ENCODE measurements at regions not wholly inside any gene's neighbourhood (a gene's known extent, or its start where the extent isn't known, plus 50 kb on each side); places are given as distances from the start of the nearest gene placed in this dataset.

- no peak overlapping the region for H3K27ac Mint-ChIP-seq
These were observed 295.1 kb downstream of the SHOX2 start for GRCh38 chr3:157810924-157811718.

More at GRCh38 chr3:157810924-157811718, 295.1 kb downstream of the SHOX2 start:
- no peak overlapping the region for H4K8ac ChIP-seq (replicated peaks; ENCODE audit: insufficient read length, low read depth, low read length)
- no peak overlapping the region for H3T11ph ChIP-seq (ENCODE audit: low read length)
- H3K4ac ChIP-seq (ENCODE audit: low read depth, low read length), result no peak overlapping the region
- no peak overlapping the region for H2BK15ac ChIP-seq (ENCODE audit: low read depth, low read length)
- 100% methylated on average over 1 of the region's 3 CpGs for WGBS (ENCODE audit: extremely low coverage, insufficient read length, low lambda C conversion rate)
- Mint-ChIP-seq H3K9me3 (no peaks in the 10 kb centered on the region), H3K4me3 (no peak overlapping the region), H3K36me3 (ENCODE audit: insufficient read depth in 1 of 3, low read depth in 3 of 3) (no peaks in the 10 kb centered on the region), H3K4me1 (no peaks in the 10 kb centered on the region), H3K27me3 (ENCODE audit: low read depth) (no peaks in the 10 kb centered on the region)
- no peaks in the 10 kb centered on the region for H3K79me2 ChIP-seq (ENCODE audit: insufficient read depth, low read length)
- DNase-seq, result no peak
- H3K9me3 ChIP-seq (ENCODE audit: control insufficient read depth, low read depth, low read length), result no peaks in the 10 kb centered on the region
- H2AFZ ChIP-seq (ENCODE audit: low read length), result no peak overlapping the region
- no peaks in the 10 kb centered on the region for H3K27me3 ChIP-seq (ENCODE audit: insufficient read depth, low read length)
- H4K20me1 ChIP-seq (ENCODE audit: control insufficient read depth, insufficient read depth, insufficient read length), result no peaks in the 10 kb centered on the region
- H3K27ac ChIP-seq (ENCODE audit: insufficient read length, low read depth, low read length), result no peak overlapping the region
- H2BK120ac ChIP-seq (ENCODE audit: low read depth, low read length, poor library complexity, severe bottlenecking), result no peak overlapping the region
- no peaks in the 10 kb centered on the region for H3K23me2 ChIP-seq (ENCODE audit: insufficient read length, low read depth, low read length, poor library complexity, severe bottlenecking)
- no peak overlapping the region for H2AK5ac ChIP-seq (ENCODE audit: insufficient read length, low read length)
- H4K91ac ChIP-seq (ENCODE audit: insufficient read length, low read depth, low read length), result no peak overlapping the region
- no peak overlapping the region for H3K56ac ChIP-seq (ENCODE audit: insufficient read length, low read depth, low read length)
- H3K18ac ChIP-seq (ENCODE audit: insufficient read length, low read depth, low read length), result no peak overlapping the region
- H3K4me1 ChIP-seq (ENCODE audit: insufficient read depth, low read length), result no peaks in the 10 kb centered on the region
- TF ChIP-seq CTCF (conservative IDR thresholded peaks at IDR 0.05), result no peak
- H3K79me1 ChIP-seq (ENCODE audit: insufficient read depth, low read depth, low read length, poor library complexity, severe bottlenecking), result no peaks in the 10 kb centered on the region
- H2BK5ac ChIP-seq (ENCODE audit: insufficient read length, low read length), result no peak overlapping the region
- H3K9ac ChIP-seq (ENCODE audit: extremely low read depth, insufficient read length, low read length), result no peak overlapping the region
- no peak overlapping the region for H4K5ac ChIP-seq (ENCODE audit: insufficient read length, low read depth, low read length)
- H3K14ac ChIP-seq (ENCODE audit: insufficient read depth, low read length), result no peak overlapping the region
- H2BK20ac ChIP-seq (ENCODE audit: low read depth, low read length, poor library complexity, severe bottlenecking), result no peak overlapping the region
- H3K4me2 ChIP-seq (ENCODE audit: insufficient read depth, insufficient read length, low read length), result no peak overlapping the region
- no peak overlapping the region for H2BK12ac ChIP-seq (ENCODE audit: insufficient read length, low read depth, low read length)
- H3K23ac ChIP-seq (ENCODE audit: insufficient read length, low read depth, low read length), result no peak overlapping the region

Data from H9 (cell line).